GM21529 (cell line): ENCODE measurements at regions not wholly inside any gene's neighbourhood (a gene's known extent, or its start where the extent isn't known, plus 50 kb on each side); places are given as distances from the start of the nearest gene placed in this dataset.
"Not testable (repeated sequence)": the region's sequence is repeated elsewhere in the genome, so short reads cannot be mapped to it uniquely, and the experiment has no call there.

Experiments
- ATAC-seq: cut with Tn5 transposase; IDR thresholded peaks from one replicate; pipeline ENCODE4 v1.9.1; 2021; ENCODE audit not compliant: unreplicated experiment

GRCh38 chr22:22296047-22296446 lies 51.5 kb downstream of the VPREB1 start:
- not testable (repeated sequence) for ATAC-seq

GRCh38 chr22:22297159-22297793 lies 52.7 kb downstream of the VPREB1 start:
- ATAC-seq, result not testable (repeated sequence)

- ATAC-seq, result peak; percentile 87
Measured at GRCh38 chr22:22297794-22298653, 53.4 kb downstream of the VPREB1 start.

GRCh38 chr22:22298654-22299009 lies 54.0 kb downstream of the VPREB1 start:
- ATAC-seq, result not testable (repeated sequence)

- not testable (repeated sequence) for ATAC-seq
Measured at GRCh38 chr22:22300511-22300910, 55.9 kb downstream of the VPREB1 start.

- not testable (repeated sequence) for ATAC-seq
Measured at GRCh38 chr22:22300946-22301345, 56.4 kb downstream of the VPREB1 start.

GRCh38 chr22:22316589-22316988 lies 72.0 kb downstream of the VPREB1 start:
- ATAC-seq, result no peak

GRCh38 chr22:22318723-22319465 lies 74.3 kb downstream of the VPREB1 start:
- no peak for ATAC-seq

- peak; percentile 78 for ATAC-seq
Measured at GRCh38 chr22:22321743-22322611, 77.4 kb downstream of the VPREB1 start.

- ATAC-seq, result no peak
Measured at GRCh38 chr22:22322792-22323191, 78.2 kb downstream of the VPREB1 start.

GRCh38 chr22:22327723-22328122 lies 83.1 kb downstream of the VPREB1 start:
- no peak for ATAC-seq

- no peak for ATAC-seq
Measured at GRCh38 chr22:22329792-22330191, 85.2 kb downstream of the VPREB1 start.

- ATAC-seq, result not testable (repeated sequence)
Measured at GRCh38 chr22:22335640-22336039, 91.1 kb downstream of the VPREB1 start.

GRCh38 chr22:22336333-22336732 lies 91.7 kb downstream of the VPREB1 start:
- ATAC-seq, result not testable (repeated sequence)

GRCh38 chr22:22338778-22339177 lies 94.2 kb downstream of the VPREB1 start:
- ATAC-seq, result not testable (repeated sequence)

- no peak for ATAC-seq
Measured at GRCh38 chr22:22341736-22342135, 97.2 kb downstream of the VPREB1 start.

GRCh38 chr22:22342697-22343580 lies 98.4 kb downstream of the VPREB1 start:
- ATAC-seq, result no peak

- no peak for ATAC-seq
Measured at GRCh38 chr22:22343581-22344296, 99.2 kb downstream of the VPREB1 start.

GRCh38 chr22:22344430-22344829 lies 99.8 kb downstream of the VPREB1 start:
- no peak for ATAC-seq
